K562 (cell line): ENCODE measurements at regions not wholly inside any gene's neighbourhood (a gene's known extent, or its start where the extent isn't known, plus 50 kb on each side); places are given as distances from the start of the nearest gene placed in this dataset.

Experiments
- ATAC-seq: fragments of 200-7000 bp; cut with Tn5 transposase; 3 replicates; pipeline ENCODE4 v1.9.1; 2020; ENCODE audit warnings: moderate library complexity
- BruUV-seq: library from RNA; stranded (reverse); fragments of 400-500 nt; replicated peaks from 2 replicates; lab custom pipeline; 2021; lab: Mats Ljungman, UMichigan
- CTCF ChIA-PET: fragments of 300-600 bp; formaldehyde crosslinking; extraction: SDS; loops from one replicate; lab custom pipeline; 2021; ENCODE audit warnings: low intra/inter-chr PET ratio; lab: Yijun Ruan, JAX
- POLR2A ChIA-PET: fragments of 300-600, 350-650 bp; sonication (Branson Sonifier 250); formaldehyde crosslinking; extraction: SDS; loops from one replicate; lab custom pipeline; 2021; ENCODE audit warnings: antibody characterized with exemption, inconsistent platforms; lab: Yijun Ruan, JAX
- DNase-seq, 4 experiments: peaks; one replicate each; pipeline versions ENCODE4 v3.0.0 to v3.0.0-alpha.2; 2011 to 2018; ENCODE audit warnings: low spot score in 3 of 4, mixed read lengths in 3 of 4; ENCODE audit errors: extremely low read depth in 1 of 4
- FAIRE-seq: peaks from 2 replicates; lab custom pipeline; 2011; peaks lifted over from hg19 to GRCh38; lab: Jason Lieb, UNC
- H2AFZ ChIP-seq: 2 replicates; pipeline ENCODE4 v1.6.0; 2011; ENCODE audit warnings: low read depth, low read length, control low read depth, inconsistent platforms
- H3K27ac ChIP-seq: fragments of 200-600 bp; 3 replicates; pipeline ENCODE4 v1.8.0; 2011; ENCODE audit warnings: low read depth, mild to moderate bottlenecking, control low read depth, inconsistent platforms, low read length, moderate library complexity, mixed read lengths; ENCODE audit errors: extremely low read depth
- H3K27me3 ChIP-seq, 2 experiments: fragments of 300-600 bp in 1 of 2; 2 replicates in 1 of 2; 3 replicates in 1 of 2; pipeline versions ENCODE4 v1.6.0 to v1.8.0; 2011; ENCODE audit warnings: inconsistent platforms in 2 of 2, low read length in 2 of 2, mild to moderate bottlenecking in 1 of 2, mixed read lengths in 1 of 2, moderate library complexity in 1 of 2; ENCODE audit not compliant: control insufficient read depth in 2 of 2, insufficient read depth in 2 of 2
- H3K36me3 ChIP-seq: fragments of 300-600 bp; 3 replicates; pipeline ENCODE4 v1.8.0; 2011; ENCODE audit warnings: mild to moderate bottlenecking, low read length, inconsistent platforms; ENCODE audit not compliant: control insufficient read depth, insufficient read depth
- H3K4me1 ChIP-seq, 2 experiments: fragments of 200-600 bp in 1 of 2; replicated peaks in 1 of 2; 2 replicates in 1 of 2; 3 replicates in 1 of 2; pipeline versions ENCODE4 v1.5.1 to v1.8.0; 2011; ENCODE audit warnings: inconsistent platforms in 2 of 2, low read length in 2 of 2, mild to moderate bottlenecking in 1 of 2, mixed read lengths in 1 of 2, moderate library complexity in 1 of 2; ENCODE audit not compliant: control insufficient read depth in 2 of 2, insufficient read depth in 2 of 2
- H3K4me2 ChIP-seq: 2 replicates; pipeline ENCODE4 v1.6.1; 2011; ENCODE audit warnings: low read length, control low read depth, inconsistent platforms, mixed read lengths; ENCODE audit not compliant: insufficient read depth
- H3K4me3 ChIP-seq: fragments of 200-600 bp; sonication (generic), shearing (Covaris generic); 2 replicates; pipeline ENCODE4 v1.5.1; 2016; ENCODE audit warnings: control low read depth, inconsistent platforms
- H3K79me2 ChIP-seq: fragments of 200-600 bp; 3 replicates; pipeline ENCODE4 v1.8.0; 2011; ENCODE audit warnings: low read length, inconsistent platforms; ENCODE audit not compliant: control insufficient read depth, insufficient read depth
- H3K9ac ChIP-seq, 2 experiments: 2 replicates each; pipeline versions ENCODE4 v1.6.0 to v1.6.1; 2011; ENCODE audit warnings: low read depth in 2 of 2, low read length in 2 of 2, control low read depth in 1 of 2, inconsistent platforms in 1 of 2, mild to moderate bottlenecking in 1 of 2, mixed read lengths in 1 of 2; ENCODE audit not compliant: insufficient read depth in 1 of 2
- H3K9me1 ChIP-seq: one replicate; pipeline ENCODE4 v1.6.0; 2011; ENCODE audit warnings: inconsistent platforms, mild to moderate bottlenecking, low read length, moderate library complexity; ENCODE audit not compliant: control insufficient read depth, insufficient read depth
- H3K9me3 ChIP-seq: replicated peaks from 2 replicates; pipeline ENCODE4 v1.5.1; 2011; ENCODE audit warnings: low read depth, low read length, inconsistent platforms; ENCODE audit not compliant: control insufficient read depth, insufficient read depth
- H4K20me1 ChIP-seq: replicated peaks from 2 replicates; pipeline ENCODE4 v1.6.1; 2011; ENCODE audit warnings: low read length, inconsistent platforms, mixed read lengths; ENCODE audit not compliant: control insufficient read depth, insufficient read depth
- ATF7 ChIP-seq: fragments of 450-650 bp; IDR thresholded peaks from 2 replicates; pipeline ENCODE4 v1.7.1; 2014; ENCODE audit warnings: mild to moderate bottlenecking, moderate library complexity
- CBFB ChIP-seq: sonication (generic); formaldehyde crosslinking; IDR thresholded peaks from 2 replicates; pipeline ENCODE4 v1.4.0; 2020; ENCODE audit warnings: mild to moderate bottlenecking, missing genetic modification reagents
- FOXM1 ChIP-seq, 2 experiments: fragments of 450-650 bp in 1 of 2; sonication (generic) in 1 of 2; formaldehyde crosslinking in 1 of 2; IDR thresholded peaks; 2 replicates each; pipeline versions ENCODE4 v1.6.1 to v1.9.0; 2017 to 2022; ENCODE audit warnings: low read depth in 2 of 2, mild to moderate bottlenecking in 2 of 2, missing genetic modification reagents in 1 of 2, moderate library complexity in 1 of 2
- RBM25 ChIP-seq: fragments of 200-400 bp; formaldehyde crosslinking; IDR thresholded peaks from 2 replicates; pipeline ENCODE4 v1.6.1; 2018; ENCODE audit warnings: low read length, low read depth, moderate library complexity; ENCODE audit not compliant: severe bottlenecking
- SMC3 ChIP-seq: conservative IDR thresholded peaks from 2 replicates; pipeline ENCODE4 v1.6.1; 2011; ENCODE audit warnings: low read depth, low read length, improper control_type of control experiment; ENCODE audit not compliant: insufficient read depth
- SP2 ChIP-seq: IDR thresholded peaks from 2 replicates; pipeline ENCODE4 v1.6.1; 2011; ENCODE audit warnings: mild to moderate bottlenecking, low read depth, low read length, moderate library complexity; ENCODE audit not compliant: poor library complexity, severe bottlenecking; ENCODE audit errors: extremely low read depth
- ZFP36 ChIP-seq: fragments of 150-350 bp; IDR thresholded peaks from 2 replicates; pipeline ENCODE4 v1.6.1; 2018; ENCODE audit warnings: low read length, low read depth; ENCODE audit not compliant: partially characterized antibody
- ZNF740 ChIP-seq, 3 experiments: fragments of 200-800 bp in 1 of 3; sonication (Bioruptor generic) in 1 of 3; sonication (generic) in 1 of 3; formaldehyde crosslinking in 1 of 3; IDR thresholded peaks; 2 replicates each; pipeline versions ENCODE4 v1.6.1 to v1.8.0; 2016 to 2022; ENCODE audit warnings: mild to moderate bottlenecking in 2 of 3, missing compliant biosample characterization in 2 of 3, missing genetic modification characterization in 2 of 3, missing genetic modification reagents in 1 of 3
- WGBS: fragments of 100-300 bp; shearing (Covaris generic); methylation state at CpG from one replicate; pipeline ENCODE4 v1.1.6; 2016; ENCODE audit warnings: low coverage, mixed read lengths; ENCODE audit not compliant: insufficient coverage; ENCODE audit errors: missing lambda C conversion rate; 5-methylcytosine and 5-hydroxymethylcytosine counted together
- in situ Hi-C: fragments of 300-500 bp; cut with MboI; formaldehyde crosslinking; loops from 4 replicates; pipeline ENCODE4 v1.15.0; 2018; ENCODE audit warnings: inconsistent platforms, mixed read lengths
- intact Hi-C: fragments of 100-400 bp; cut with micrococcal nuclease; formaldehyde crosslinking; loops from 2 replicates; pipeline ENCODE4 v1.14.2; 2022

DNA sequence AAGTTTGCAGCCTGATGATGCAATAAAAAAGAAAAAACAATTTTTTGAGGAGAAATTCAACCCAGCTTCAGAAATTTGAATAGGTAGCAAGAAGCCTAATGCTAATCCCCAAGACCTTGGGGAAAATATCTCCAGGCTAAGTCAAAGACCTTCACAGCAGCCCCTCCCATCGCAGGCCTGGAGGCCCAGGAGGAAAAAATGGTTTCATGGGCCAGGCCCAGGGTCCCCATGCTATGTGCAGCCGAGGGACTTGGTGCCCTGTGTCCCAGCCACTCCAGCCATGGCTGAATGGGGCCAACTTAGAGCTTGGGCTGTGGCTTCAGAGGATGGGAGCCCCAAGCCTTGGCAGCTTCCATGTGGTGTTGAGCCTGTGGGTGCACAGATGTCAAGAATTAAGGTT, 210.3 kb downstream of the SUCLA2 start:
- FAIRE-seq = no peak
- CTCF ChIA-PET = no interaction called here

GRCh38 chr13:47788844-47789243, 212.2 kb downstream of the SUCLA2 start:
- CTCF ChIA-PET = no interaction called here
- Histone ChIP-seq H3K9ac (no peak overlapping the region), H3K4me1 (no peaks in the 10 kb centered on the region), H3K27me3 (no peaks in the 10 kb centered on the region), H2AFZ (no peak overlapping the region), H3K27ac (no peak overlapping the region), H3K4me2 (no peak overlapping the region), H3K36me3 (no peaks in the 10 kb centered on the region), H3K9me1 (no peaks in the 10 kb centered on the region), H4K20me1 (no peaks in the 10 kb centered on the region), H3K9me3 (no peaks in the 10 kb centered on the region), H3K4me3 (no peak overlapping the region), H3K79me2 (no peaks in the 10 kb centered on the region)
- intact Hi-C loops (no loop called here), in situ Hi-C loops (no loop called here)
- DNase-seq (no peak), FAIRE-seq (no peak), ATAC-seq (no peak)
- POLR2A ChIA-PET = no interaction called here
- TF ChIP-seq ATF7 (no peak), RBM25 (no peak), SMC3 (no peak), SP2 (no peak), ZNF740 (CRISPR knock-in tag; IDR thresholded peaks at IDR 0.05) (no peak), ZNF740 (tag; IDR thresholded peaks at IDR 0.05) (no peak)
- no TSS peak for BruUV-seq

More for the DNA sequence above, 210.3 kb downstream of the SUCLA2 start:
- Histone ChIP-seq H3K4me1 (no peaks in the 10 kb centered on the region), H3K4me2 (no peak overlapping the region), H3K36me3 (no peaks in the 10 kb centered on the region), H4K20me1 (no peaks in the 10 kb centered on the region), H3K27me3 (no peaks in the 10 kb centered on the region), H2AFZ (no peak overlapping the region), H3K9me1 (no peaks in the 10 kb centered on the region), H3K79me2 (no peaks in the 10 kb centered on the region), H3K9ac (no peak overlapping the region), H3K27ac (no peak overlapping the region), H3K9me3 (no peaks in the 10 kb centered on the region), H3K4me3 (no peak overlapping the region)
- no TSS peak for BruUV-seq
- intact Hi-C loops (no loop called here), in situ Hi-C loops (no loop called here)
- no peak for DNase-seq
- WGBS = 0% methylated on average over 1 of the region's 2 CpGs
- no peak for ATAC-seq
- POLR2A ChIA-PET = no interaction called here
- TF ChIP-seq FOXM1 (IDR thresholded peaks at IDR 0.05; ENCODE audit: low read depth) (no peak), FOXM1 (CRISPR knock-in tag; IDR thresholded peaks at IDR 0.05; ENCODE audit: low read depth) (no peak), CBFB (no peak), ZFP36 (peak; percentile 46)
- TF ChIP-seq, all 486 proteins: peak for 1
